HUES64 (cell line): ENCODE measurements at regions not wholly inside any gene's neighbourhood (a gene's known extent, or its start where the extent isn't known, plus 50 kb on each side); places are given as distances from the start of the nearest gene placed in this dataset.

Experiments
- H3K27ac ChIP-seq: 2 replicates; pipeline ENCODE4 v1.7.0; 2013; ENCODE audit warnings: low read depth, low read length, inconsistent platforms
- H3K27me3 ChIP-seq: 2 replicates; pipeline ENCODE4 v1.6.1; 2013; ENCODE audit warnings: mild to moderate bottlenecking, low read length; ENCODE audit not compliant: insufficient read depth
- H3K36me3 ChIP-seq: 2 replicates; pipeline ENCODE4 v1.6.1; 2013; ENCODE audit warnings: mild to moderate bottlenecking, low read length; ENCODE audit not compliant: insufficient read depth
- H3K4me1 ChIP-seq: 2 replicates; pipeline ENCODE4 v1.6.1; 2013; ENCODE audit warnings: mild to moderate bottlenecking, low read length, moderate library complexity; ENCODE audit not compliant: insufficient read depth
- H3K4me3 ChIP-seq: 2 replicates; pipeline ENCODE4 v1.5.1; 2013; ENCODE audit warnings: mild to moderate bottlenecking, low read length, moderate library complexity
- H3K9ac ChIP-seq: 2 replicates; pipeline ENCODE4 v1.6.1; 2013; ENCODE audit warnings: mild to moderate bottlenecking, low read depth, low read length
- H3K9me3 ChIP-seq: 2 replicates; pipeline ENCODE4 v1.6.1; 2013; ENCODE audit warnings: low read depth, low read length; ENCODE audit not compliant: insufficient read depth
- WGBS: fragments of 150-250, 120-280 bp; methylation state at CpG from one replicate; pipeline ENCODE4 v1.1.7; 2013; ENCODE audit warnings: missing lambda C conversion rate; 5-methylcytosine and 5-hydroxymethylcytosine counted together

DNA sequence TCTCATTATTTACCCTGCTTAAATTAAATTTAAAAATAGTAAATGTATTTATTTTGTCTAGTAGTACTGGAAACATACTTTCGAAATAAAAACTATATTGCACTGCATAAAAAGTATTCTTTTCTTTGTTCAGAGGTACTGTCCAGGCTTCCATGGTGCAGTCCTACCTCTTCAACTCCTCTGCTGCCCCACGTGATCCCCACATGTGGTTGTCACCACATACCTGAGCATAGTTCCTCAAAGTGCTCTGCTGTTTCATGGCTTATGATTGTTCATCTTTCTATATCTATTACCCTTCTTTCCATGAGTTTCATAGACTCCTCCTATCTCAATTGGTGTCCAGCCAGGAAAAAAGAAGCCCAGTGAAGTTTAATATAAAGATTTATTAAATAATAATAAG is 317.5 kb upstream of the OR4E1 start:
- Histone ChIP-seq H3K9me3 (no peaks in the 10 kb centered on the region), H3K36me3 (no peaks in the 10 kb centered on the region), H3K27me3 (no peaks in the 10 kb centered on the region), H3K4me3 (no peak overlapping the region), H3K4me1 (peaks cover 3% of the 10 kb centered on the region; the same call in 1 of the 2 replicates), H3K27ac (no peak overlapping the region), H3K9ac (no peak overlapping the region)
- 80% methylated on average over 2 of the region's 2 CpGs for WGBS

DNA sequence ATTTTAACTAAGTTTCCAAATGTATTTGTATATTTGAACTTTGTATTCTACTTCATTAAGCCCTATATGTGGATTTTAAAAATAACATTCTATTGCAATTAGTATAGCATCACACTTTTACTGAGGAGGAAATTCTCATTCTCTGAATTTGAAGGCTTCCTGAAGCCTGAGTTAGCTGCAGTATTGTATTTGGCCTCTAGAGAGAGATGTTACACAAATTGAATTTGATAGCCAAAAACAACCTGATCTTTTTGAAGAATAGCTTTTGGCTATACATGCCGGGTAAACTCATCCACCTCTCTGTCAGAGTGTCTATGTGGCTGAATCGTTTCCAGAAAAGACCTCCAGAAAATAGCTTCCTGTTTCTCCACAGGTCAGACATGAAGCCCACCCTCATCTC is 316.5 kb upstream of the OR4E1 start:
- Histone ChIP-seq H3K27ac (no peak overlapping the region), H3K4me3 (no peak overlapping the region), H3K27me3 (no peaks in the 10 kb centered on the region; the same call in 1 of the 2 replicates), H3K4me1 (peaks cover 3% of the 10 kb centered on the region; the same call in 1 of the 2 replicates), H3K9ac (no peak overlapping the region), H3K36me3 (no peaks in the 10 kb centered on the region), H3K9me3 (no peaks in the 10 kb centered on the region)
- 66% methylated on average over 2 of the region's 2 CpGs for WGBS

DNA sequence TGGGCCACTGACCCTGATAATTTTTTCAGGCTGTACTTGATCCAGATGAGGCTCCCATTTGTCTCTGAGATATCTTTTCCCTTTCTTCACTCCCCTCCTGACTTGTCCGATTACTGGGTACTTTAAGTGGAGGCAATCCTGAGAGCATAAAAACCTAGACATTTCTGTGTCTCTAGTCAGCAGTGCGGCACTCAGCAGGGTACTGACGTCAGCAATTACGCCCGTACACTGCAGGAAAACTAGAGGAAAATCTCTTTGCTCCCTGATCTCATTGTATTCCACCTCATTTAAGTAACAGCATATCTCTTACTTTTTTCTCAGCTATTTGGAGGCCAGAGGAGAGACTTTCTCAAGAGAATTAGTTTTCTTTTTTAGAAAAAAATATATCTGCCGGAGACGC is 315.5 kb upstream of the OR4E1 start:
- WGBS, result 96% methylated on average over 7 of the region's 7 CpGs
- no peak overlapping the region for H3K4me3 ChIP-seq
- H3K27ac ChIP-seq, result no peak overlapping the region
- H3K36me3 ChIP-seq, result no peaks in the 10 kb centered on the region
- no peaks in the 10 kb centered on the region; the same call in 1 of the 2 replicates for H3K27me3 ChIP-seq
- H3K4me1 ChIP-seq, result peaks cover 3% of the 10 kb centered on the region; the same call in 1 of the 2 replicates
- H3K9ac ChIP-seq, result no peak overlapping the region
- H3K9me3 ChIP-seq, result no peaks in the 10 kb centered on the region

- no CpG with 5 or more reads among the region's 1 CpG for WGBS
Observed at GRCh38 chr14:21988413-21988812, 314.8 kb upstream of the OR4E1 start.

DNA sequence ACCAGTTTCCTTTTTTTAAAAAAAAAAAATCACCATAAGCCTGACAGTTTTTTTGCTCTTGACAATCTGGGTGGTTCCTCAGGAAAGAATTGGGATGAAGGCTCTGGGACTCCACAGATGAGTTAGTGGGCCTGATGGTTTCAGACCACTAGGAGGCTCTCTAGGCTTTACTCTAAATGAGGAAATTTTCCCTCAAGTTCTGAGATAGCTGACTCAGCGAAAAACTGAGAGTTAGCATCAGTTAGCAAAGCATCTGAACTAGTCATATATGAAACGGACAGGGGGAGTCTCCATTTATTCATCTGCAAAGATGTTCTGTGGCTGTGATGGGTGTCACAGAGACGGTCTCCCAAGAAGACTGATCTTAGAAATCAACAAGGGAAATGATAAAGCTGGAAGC is 314.3 kb upstream of the OR4E1 start:
- no peaks in the 10 kb centered on the region for H3K9me3 ChIP-seq
- no peaks in the 10 kb centered on the region; the same call in 1 of the 2 replicates for H3K27me3 ChIP-seq
- H3K9ac ChIP-seq, result no peak overlapping the region
- H3K27ac ChIP-seq, result no peak overlapping the region
- H3K4me3 ChIP-seq, result no peak overlapping the region
- no peaks in the 10 kb centered on the region for H3K36me3 ChIP-seq
- WGBS, result 31% methylated on average over 3 of the region's 3 CpGs
- peaks cover 3% of the 10 kb centered on the region; the same call in 1 of the 2 replicates for H3K4me1 ChIP-seq

More at GRCh38 chr14:21988413-21988812, 314.8 kb upstream of the OR4E1 start:
- H3K4me3 ChIP-seq, result no peak overlapping the region
- peaks cover 3% of the 10 kb centered on the region; the same call in 1 of the 2 replicates for H3K4me1 ChIP-seq
- H3K9ac ChIP-seq, result no peak overlapping the region
- no peak overlapping the region for H3K27ac ChIP-seq
- no peaks in the 10 kb centered on the region for H3K36me3 ChIP-seq
- H3K27me3 ChIP-seq, result no peaks in the 10 kb centered on the region; the same call in 1 of the 2 replicates
- no peaks in the 10 kb centered on the region for H3K9me3 ChIP-seq

- peaks cover 3% of the 10 kb centered on the region; the same call in 1 of the 2 replicates for H3K4me1 ChIP-seq
- H3K27ac ChIP-seq, result no peak overlapping the region
- no peaks in the 10 kb centered on the region; the same call in 1 of the 2 replicates for H3K27me3 ChIP-seq
- H3K9ac ChIP-seq, result no peak overlapping the region
- H3K36me3 ChIP-seq, result no peaks in the 10 kb centered on the region
- no peak overlapping the region for H3K4me3 ChIP-seq
- WGBS, result 67% methylated on average over 2 of the region's 2 CpGs
- no peaks in the 10 kb centered on the region for H3K9me3 ChIP-seq
Observed at GRCh38 chr14:21985081-21985480, 311.5 kb upstream of the OR4E1 start.

GRCh38 chr14:21978999-21979314 is 305.3 kb upstream of the OR4E1 start:
- Histone ChIP-seq H3K27ac (no peak overlapping the region), H3K9ac (no peak overlapping the region), H3K9me3 (no peaks in the 10 kb centered on the region), H3K4me1 (no peaks in the 10 kb centered on the region), H3K4me3 (no peak overlapping the region), H3K36me3 (no peaks in the 10 kb centered on the region), H3K27me3 (peaks cover 11% of the 10 kb centered on the region; the same call in 1 of the 2 replicates)
- 87% methylated on average over 5 of the region's 5 CpGs for WGBS

- no peaks in the 10 kb centered on the region for H3K4me1 ChIP-seq
- WGBS, result 39% methylated on average over 11 of the region's 11 CpGs
- no peak overlapping the region for H3K4me3 ChIP-seq
- no peaks in the 10 kb centered on the region for H3K9me3 ChIP-seq
- H3K27me3 ChIP-seq, result peaks cover 11% of the 10 kb centered on the region; the same call in 1 of the 2 replicates
- H3K36me3 ChIP-seq, result no peaks in the 10 kb centered on the region
- no peak overlapping the region for H3K9ac ChIP-seq
- H3K27ac ChIP-seq, result no peak overlapping the region
Observed at GRCh38 chr14:21978184-21978998, 304.8 kb upstream of the OR4E1 start.

- no peak overlapping the region for H3K27ac ChIP-seq
- no peaks in the 10 kb centered on the region for H3K9me3 ChIP-seq
- H3K36me3 ChIP-seq, result no peaks in the 10 kb centered on the region
- H3K4me3 ChIP-seq, result no peak overlapping the region
- peaks cover 11% of the 10 kb centered on the region; the same call in 1 of the 2 replicates for H3K27me3 ChIP-seq
- H3K4me1 ChIP-seq, result no peaks in the 10 kb centered on the region
- no peak overlapping the region for H3K9ac ChIP-seq
- whole genome bisulfite sequencing, result 100% methylated on average over 2 of the region's 2 CpGs
Observed at GRCh38 chr14:21974741-21975140, 301.1 kb upstream of the OR4E1 start.

- no peak overlapping the region for H3K27ac ChIP-seq
- no peaks in the 10 kb centered on the region for H3K9me3 ChIP-seq
- H3K9ac ChIP-seq, result no peak overlapping the region
- no peaks in the 10 kb centered on the region for H3K4me1 ChIP-seq
- H3K36me3 ChIP-seq, result no peaks in the 10 kb centered on the region
- 85% methylated on average over 1 of the region's 1 CpG for WGBS
- H3K4me3 ChIP-seq, result no peak overlapping the region
- no peaks in the 10 kb centered on the region for H3K27me3 ChIP-seq
Observed at GRCh38 chr14:21965042-21965441, 291.4 kb upstream of the OR4E1 start.

DNA sequence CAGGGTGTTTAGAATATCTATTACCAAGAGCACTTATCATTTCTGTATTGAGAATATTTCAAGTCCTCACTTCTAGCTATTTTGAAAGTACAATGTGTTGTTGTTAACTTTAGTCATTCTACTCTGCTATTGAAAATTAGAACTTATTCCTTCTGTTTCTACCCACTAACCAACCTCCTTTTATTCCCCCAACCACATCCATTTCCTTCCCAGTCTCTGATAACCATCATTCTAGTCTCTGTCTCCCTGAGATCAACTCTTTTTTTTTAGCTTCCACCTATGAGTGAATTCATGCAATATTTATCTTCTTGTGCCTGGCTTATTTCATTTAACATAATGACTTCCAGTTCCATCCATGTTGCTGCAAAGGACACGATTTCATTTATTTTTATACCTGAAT is 290.6 kb upstream of the OR4E1 start:
- Histone ChIP-seq H3K9me3 (no peaks in the 10 kb centered on the region), H3K4me1 (no peaks in the 10 kb centered on the region), H3K27me3 (no peaks in the 10 kb centered on the region), H3K36me3 (no peaks in the 10 kb centered on the region), H3K27ac (no peak overlapping the region), H3K4me3 (no peak overlapping the region), H3K9ac (no peak overlapping the region)
- 88% methylated on average over 1 of the region's 1 CpG for WGBS
